T-helper 1 cell treated with Interleukin-12 subunit alpha and Interleukin-12 subunit beta and Interleukin-4 antibody, amounts not matched to agents 30 μg/mL and 1 μg/mL, for 36 hours (primary cell): ENCODE measurements at regions not wholly inside any gene's neighbourhood (a gene's known extent, or its start where the extent isn't known, plus 50 kb on each side); places are given as distances from the start of the nearest gene placed in this dataset.

Experiments used
- H3K27ac Mint-ChIP-seq: one replicate; pipeline ENCODE4 v1.8.0; 2021; ENCODE audit warnings: mild to moderate bottlenecking, mixed read lengths
- H3K27me3 Mint-ChIP-seq: one replicate; pipeline ENCODE4 v1.8.0; 2021; ENCODE audit warnings: low read depth, mixed read lengths
- H3K36me3 Mint-ChIP-seq: one replicate; pipeline ENCODE4 v1.8.0; 2021; ENCODE audit warnings: low read depth, mixed read lengths
- H3K4me1 Mint-ChIP-seq: one replicate; pipeline ENCODE4 v1.8.0; 2021; ENCODE audit warnings: low read depth, mixed read lengths
- H3K4me3 Mint-ChIP-seq: one replicate; pipeline ENCODE4 v1.8.0; 2021; ENCODE audit warnings: mild to moderate bottlenecking, moderate library complexity, mixed read lengths
- H3K9me3 Mint-ChIP-seq: one replicate; pipeline ENCODE4 v1.8.0; 2021; ENCODE audit warnings: mixed read lengths

GRCh38 chr3:110157221-110157620 is 819.9 kb upstream of the DPPA4 start:
- H3K9me3 Mint-ChIP-seq: no peaks in the 10 kb centered on the region
- no peaks in the 10 kb centered on the region for H3K36me3 Mint-ChIP-seq
- H3K27me3 Mint-ChIP-seq: no peaks in the 10 kb centered on the region
- H3K4me1 Mint-ChIP-seq: no peaks in the 10 kb centered on the region
- no peak overlapping the region for H3K4me3 Mint-ChIP-seq
- no peak overlapping the region for H3K27ac Mint-ChIP-seq

GRCh38 chr3:110164632-110165369 is 827.5 kb upstream of the DPPA4 start:
- Mint-ChIP-seq H3K4me1 (no peaks in the 10 kb centered on the region), H3K4me3 (no peak overlapping the region), H3K27ac (no peak overlapping the region), H3K36me3 (no peaks in the 10 kb centered on the region), H3K9me3 (no peaks in the 10 kb centered on the region), H3K27me3 (no peaks in the 10 kb centered on the region)

- H3K27ac Mint-ChIP-seq: no peak overlapping the region
These were observed 828.0 kb upstream of the DPPA4 start for GRCh38 chr3:110165370-110165743.

GRCh38 chr3:110165753-110166152 is 828.4 kb upstream of the DPPA4 start:
- H3K36me3 Mint-ChIP-seq: no peaks in the 10 kb centered on the region
- no peaks in the 10 kb centered on the region for H3K27me3 Mint-ChIP-seq
- H3K27ac Mint-ChIP-seq: no peak overlapping the region
- no peak overlapping the region for H3K4me3 Mint-ChIP-seq
- H3K4me1 Mint-ChIP-seq: no peaks in the 10 kb centered on the region
- H3K9me3 Mint-ChIP-seq: no peaks in the 10 kb centered on the region

More at GRCh38 chr3:110165370-110165743, 828.0 kb upstream of the DPPA4 start:
- Mint-ChIP-seq H3K27me3 (no peaks in the 10 kb centered on the region), H3K9me3 (no peaks in the 10 kb centered on the region), H3K4me1 (no peaks in the 10 kb centered on the region), H3K4me3 (no peak overlapping the region), H3K36me3 (no peaks in the 10 kb centered on the region)

GRCh38 chr3:110166791-110167190 is 829.4 kb upstream of the DPPA4 start:
- no peaks in the 10 kb centered on the region for H3K4me1 Mint-ChIP-seq
- H3K36me3 Mint-ChIP-seq: no peaks in the 10 kb centered on the region
- no peaks in the 10 kb centered on the region for H3K9me3 Mint-ChIP-seq
- H3K4me3 Mint-ChIP-seq: no peak overlapping the region
- no peak overlapping the region for H3K27ac Mint-ChIP-seq
- no peaks in the 10 kb centered on the region for H3K27me3 Mint-ChIP-seq

- H3K27me3 Mint-ChIP-seq: no peaks in the 10 kb centered on the region
- H3K4me3 Mint-ChIP-seq: no peak overlapping the region
- no peaks in the 10 kb centered on the region for H3K36me3 Mint-ChIP-seq
- H3K4me1 Mint-ChIP-seq: no peaks in the 10 kb centered on the region
- no peaks in the 10 kb centered on the region for H3K9me3 Mint-ChIP-seq
- no peak overlapping the region for H3K27ac Mint-ChIP-seq
These were observed 837.6 kb upstream of the DPPA4 start for GRCh38 chr3:110174908-110175307.

GRCh38 chr3:110178965-110179364 is 841.6 kb upstream of the DPPA4 start:
- Mint-ChIP-seq H3K9me3 (no peaks in the 10 kb centered on the region), H3K4me3 (no peak overlapping the region), H3K27me3 (no peaks in the 10 kb centered on the region)

GRCh38 chr3:110180733-110181132 is 843.4 kb upstream of the DPPA4 start:
- no peaks in the 10 kb centered on the region for H3K9me3 Mint-ChIP-seq
- no peaks in the 10 kb centered on the region for H3K36me3 Mint-ChIP-seq
- no peak overlapping the region for H3K4me3 Mint-ChIP-seq
- no peaks in the 10 kb centered on the region for H3K4me1 Mint-ChIP-seq
- no peaks in the 10 kb centered on the region for H3K27me3 Mint-ChIP-seq
- no peak overlapping the region for H3K27ac Mint-ChIP-seq

More at GRCh38 chr3:110178965-110179364, 841.6 kb upstream of the DPPA4 start:
- Mint-ChIP-seq H3K27ac (no peak overlapping the region), H3K36me3 (no peaks in the 10 kb centered on the region), H3K4me1 (no peaks in the 10 kb centered on the region)

- no peak overlapping the region for H3K4me3 Mint-ChIP-seq
- H3K27ac Mint-ChIP-seq: no peak overlapping the region
- H3K27me3 Mint-ChIP-seq: no peaks in the 10 kb centered on the region
- H3K4me1 Mint-ChIP-seq: no peaks in the 10 kb centered on the region
- no peaks in the 10 kb centered on the region for H3K36me3 Mint-ChIP-seq
- no peaks in the 10 kb centered on the region for H3K9me3 Mint-ChIP-seq
These were observed 843.9 kb upstream of the DPPA4 start for GRCh38 chr3:110181226-110181625.

- Mint-ChIP-seq H3K27ac (no peak overlapping the region), H3K27me3 (no peaks in the 10 kb centered on the region), H3K36me3 (no peaks in the 10 kb centered on the region), H3K9me3 (no peaks in the 10 kb centered on the region), H3K4me3 (no peak overlapping the region), H3K4me1 (no peaks in the 10 kb centered on the region)
These were observed 847.2 kb upstream of the DPPA4 start for GRCh38 chr3:110184536-110184935.

GRCh38 chr3:110193074-110193473 is 855.7 kb upstream of the DPPA4 start:
- no peaks in the 10 kb centered on the region for H3K9me3 Mint-ChIP-seq
- no peaks in the 10 kb centered on the region for H3K27me3 Mint-ChIP-seq
- H3K4me3 Mint-ChIP-seq: no peak overlapping the region
- H3K4me1 Mint-ChIP-seq: no peaks in the 10 kb centered on the region
- no peaks in the 10 kb centered on the region for H3K36me3 Mint-ChIP-seq
- H3K27ac Mint-ChIP-seq: no peak overlapping the region

GRCh38 chr3:110198717-110199587 is 861.6 kb upstream of the DPPA4 start:
- Mint-ChIP-seq H3K9me3 (peaks cover 13% of the 10 kb centered on the region), H3K27me3 (no peaks in the 10 kb centered on the region), H3K4me3 (no peak overlapping the region), H3K27ac (no peak overlapping the region), H3K4me1 (no peaks in the 10 kb centered on the region), H3K36me3 (peaks cover 2% of the 10 kb centered on the region)

GRCh38 chr3:110199588-110199943 is 862.2 kb upstream of the DPPA4 start:
- Mint-ChIP-seq H3K4me1 (no peaks in the 10 kb centered on the region), H3K9me3 (peaks cover 13% of the 10 kb centered on the region), H3K27ac (no peak overlapping the region), H3K4me3 (no peak overlapping the region), H3K36me3 (peaks cover 2% of the 10 kb centered on the region), H3K27me3 (no peaks in the 10 kb centered on the region)

- peaks cover 4% of the 10 kb centered on the region for H3K9me3 Mint-ChIP-seq
- H3K36me3 Mint-ChIP-seq: no peaks in the 10 kb centered on the region
- H3K27me3 Mint-ChIP-seq: no peaks in the 10 kb centered on the region
- H3K27ac Mint-ChIP-seq: no peak overlapping the region
- no peaks in the 10 kb centered on the region for H3K4me1 Mint-ChIP-seq
- no peak overlapping the region for H3K4me3 Mint-ChIP-seq
These were observed 861.4 kb upstream of the NECTIN3 start for GRCh38 chr3:110210086-110210660.

GRCh38 chr3:110226645-110227044 is 845.0 kb upstream of the NECTIN3 start:
- Mint-ChIP-seq H3K27me3 (no peaks in the 10 kb centered on the region), H3K36me3 (no peaks in the 10 kb centered on the region), H3K4me1 (no peaks in the 10 kb centered on the region), H3K27ac (no peak overlapping the region), H3K9me3 (peaks cover 5% of the 10 kb centered on the region), H3K4me3 (no peak overlapping the region)
